Transverse colon (tissue), 4 donors: ENCODE measurements at regions not wholly inside any gene's neighbourhood (a gene's known extent, or its start where the extent isn't known, plus 50 kb on each side); places are given as distances from the start of the nearest gene placed in this dataset.

Source experiments
- DNase-seq: peaks from one replicate; pipeline ENCODE4 v3.0.0-alpha.2; 2019
- H3K27ac ChIP-seq, 4 donors: fragments of 200-600 bp; sonication (generic); 2 replicates each; pipeline ENCODE4 v1.5.1; 2016 to 2018; ENCODE audit warnings: inconsistent platforms in 4 of 4
- H3K27me3 ChIP-seq: fragments of 200-600 bp; sonication (generic); 2 replicates; pipeline ENCODE4 v1.5.1; 2017; ENCODE audit warnings: inconsistent platforms
- H3K36me3 ChIP-seq, 4 donors: fragments of 200-600 bp; sonication (generic); 2 replicates each; pipeline ENCODE4 v1.5.1; 2017 to 2019; ENCODE audit warnings: inconsistent platforms in 4 of 4
- H3K4me1 ChIP-seq, 4 donors: fragments of 200-600 bp; sonication (generic); 2 replicates each; pipeline ENCODE4 v1.5.1; 2017 to 2020; ENCODE audit warnings: inconsistent platforms in 4 of 4
- H3K4me3 ChIP-seq, 4 donors: fragments of 200-600 bp; sonication (generic); 1 replicate in 1 of 4; 2 replicates in 3 of 4; pipeline versions ENCODE4 v1.5.1 to v1.6.1; 2017 to 2019; ENCODE audit warnings: inconsistent platforms in 4 of 4
- H3K9me3 ChIP-seq, 2 donors: fragments of 200-600 bp; sonication (generic); 2 replicates each; pipeline ENCODE4 v1.5.1; 2017 to 2019; ENCODE audit warnings: inconsistent platforms in 2 of 2
- CTCF ChIP-seq, 5 experiments: fragments of 200-600 bp in 3 of 5; fragments of 450-650 bp in 2 of 5; sonication (generic) in 3 of 5; IDR thresholded peaks; 1 replicate in 2 of 5; 2 replicates in 3 of 5; pipeline ENCODE4 v1.5.1; 2016 to 2017; ENCODE audit warnings: antibody characterized with exemption in 5 of 5, inconsistent platforms in 3 of 5, mild to moderate bottlenecking in 2 of 5, moderate library complexity in 1 of 5
- EP300 ChIP-seq: sonication (generic); formaldehyde crosslinking; IDR thresholded peaks from one replicate; pipeline ENCODE4 v1.6.1; 2017; ENCODE audit warnings: antibody characterized with exemption, low read depth
- POLR2A ChIP-seq: fragments of 450-650 bp; IDR thresholded peaks from one replicate; pipeline ENCODE4 v1.6.1; 2016; ENCODE audit warnings: antibody characterized with exemption, mild to moderate bottlenecking, moderate library complexity
- POLR2AphosphoS5 ChIP-seq, 3 donors: sonication (generic); formaldehyde crosslinking; IDR thresholded peaks; one replicate each; pipeline ENCODE4 v1.6.1; 2016; ENCODE audit warnings: antibody characterized with exemption in 3 of 3
- WGBS, 2 donors: methylation state at CpG; one replicate each; pipeline ENCODE4 v1.1.5; 2018; ENCODE audit warnings: low coverage in 1 of 2; 5-methylcytosine and 5-hydroxymethylcytosine counted together
- in situ Hi-C, 4 donors: fragments of 200-750 bp; cut with MboI; loops; one replicate each; pipeline versions ENCODE4 v1.15.0 to v1.15.1; 2017; ENCODE audit warnings: low sequenced_read_pairs in 3 of 4, low pct_ligation_motif_present in 1 of 4, low pct_unique_long_range_greater_than_20kb in 1 of 4
- intact Hi-C: fragments of 100-400 bp; cut with DNase I; formaldehyde crosslinking; loops from one replicate; pipeline ENCODE4 v1.15.1; 2023; ENCODE audit warnings: low total_unique reads

- peaks cover 47% of the 10 kb centered on the region for H3K27me3 ChIP-seq
- in situ Hi-C loops (loop anchor here in 2 of 4 donors (10.0 to 25.0 kb wide), 2 partner anchors 181 to 519 kb away; partner anchors contain the start of genes HOXD8 (in 1 of the 2) and HOXD9 (in 1 of the 2)), intact Hi-C loops (no loop called here)
- TF ChIP-seq EP300 (no peak), POLR2AphosphoS5 (IDR thresholded peaks at IDR 0.05) (no peak), POLR2A (no peak), CTCF (IDR thresholded peaks at IDR 0.05) (no peak)
- no peak for DNase-seq
- H3K27ac ChIP-seq = no peak overlapping the region
- H3K9me3 ChIP-seq = no peaks in the 10 kb centered on the region
- WGBS, 2 donors = 36 to 40% methylated on average over 5 to 8 of the region's 8 CpGs
- H3K4me1 ChIP-seq = peaks cover 0 to 1% (median 0%) of the 10 kb centered on the region in 4 donors
- no peak overlapping the region for H3K4me3 ChIP-seq
- no peaks in the 10 kb centered on the region for H3K36me3 ChIP-seq
These were observed 374.4 kb downstream of the MTX2 start for GRCh38 chr2:176643646-176644045.

- WGBS, 2 donors = 92 to 93% methylated on average over 3 of the region's 3 CpGs
- intact Hi-C loops = no loop called here
- H3K27ac ChIP-seq = no peak overlapping the region
- DNase-seq = no peak
- TF ChIP-seq POLR2A = no peak
- no peak for TF ChIP-seq CTCF (IDR thresholded peaks at IDR 0.05)
- no peak for TF ChIP-seq EP300
- no peak for TF ChIP-seq POLR2AphosphoS5 (IDR thresholded peaks at IDR 0.05)
- H3K4me3 ChIP-seq = no peak overlapping the region
- no peaks in the 10 kb centered on the region for H3K9me3 ChIP-seq
- H3K27me3 ChIP-seq = peaks cover 40% of the 10 kb centered on the region
- no peaks in the 10 kb centered on the region for H3K4me1 ChIP-seq
- in situ Hi-C loops = loop anchor here in 2 of 4 donors (10.0 to 25.0 kb wide), 2 partner anchors 183 to 521 kb away; partner anchors contain the start of genes HOXD8 (in 1 of the 2) and HOXD9 (in 1 of the 2)
- H3K36me3 ChIP-seq = no peaks in the 10 kb centered on the region
These were observed 376.3 kb downstream of the MTX2 start for GRCh38 chr2:176645494-176645893.

- Histone ChIP-seq H3K9me3 (no peaks in the 10 kb centered on the region), H3K36me3 (no peaks in the 10 kb centered on the region), H3K27ac (no peak overlapping the region), H3K27me3 (peaks cover 44% of the 10 kb centered on the region), H3K4me1 (no peaks in the 10 kb centered on the region), H3K4me3 (no peak overlapping the region)
- no peak for DNase-seq
- in situ Hi-C loops (loop anchor here in 2 of 4 donors (10.0 to 25.0 kb wide), 2 partner anchors 184 to 521 kb away; partner anchors contain the start of genes HOXD8 (in 1 of the 2) and HOXD9 (in 1 of the 2)), intact Hi-C loops (no loop called here)
- TF ChIP-seq EP300 = no peak
- no peak for TF ChIP-seq POLR2A
- TF ChIP-seq POLR2AphosphoS5 (IDR thresholded peaks at IDR 0.05) = no peak
- no peak for TF ChIP-seq CTCF (IDR thresholded peaks at IDR 0.05)
- 84 to 89% methylated on average over 4 to 5 of the region's 5 CpGs for WGBS, 2 donors
These were observed 376.9 kb downstream of the MTX2 start for GRCh38 chr2:176646033-176646615.

- DNase-seq = no peak
- no peak overlapping the region for H3K27ac ChIP-seq
- in situ Hi-C loops (loop anchor here in 2 of 4 donors (10.0 to 25.0 kb wide), 2 partner anchors 185 to 523 kb away; partner anchors contain the start of genes HOXD8 (in 1 of the 2) and HOXD9 (in 1 of the 2)), intact Hi-C loops (no loop called here)
- no peak overlapping the region for H3K4me3 ChIP-seq
- peaks cover 44% of the 10 kb centered on the region for H3K27me3 ChIP-seq
- H3K4me1 ChIP-seq = no peaks in the 10 kb centered on the region
- no peaks in the 10 kb centered on the region for H3K36me3 ChIP-seq
- TF ChIP-seq POLR2A (no peak), EP300 (no peak), CTCF (IDR thresholded peaks at IDR 0.05) (no peak), POLR2AphosphoS5 (IDR thresholded peaks at IDR 0.05) (no peak)
- 83 to 87% methylated on average over 10 to 11 of the region's 11 CpGs for WGBS, 2 donors
- H3K9me3 ChIP-seq = no peaks in the 10 kb centered on the region
These were observed 378.3 kb downstream of the MTX2 start for GRCh38 chr2:176647325-176648165.
